CD4-positive, alpha-beta T cell treated with Interleukin-21 for 1 hour (primary cell): ENCODE measurements at regions not wholly inside any gene's neighbourhood (a gene's known extent, or its start where the extent isn't known, plus 50 kb on each side); places are given as distances from the start of the nearest gene placed in this dataset.
"Not testable (repeated sequence)": the region's sequence is repeated elsewhere in the genome, so short reads cannot be mapped to it uniquely, and the experiment has no call there.

Experiments
- DNase-seq: peaks from one replicate; pipeline ENCODE4 v3.0.0-alpha.2; 2020

DNA sequence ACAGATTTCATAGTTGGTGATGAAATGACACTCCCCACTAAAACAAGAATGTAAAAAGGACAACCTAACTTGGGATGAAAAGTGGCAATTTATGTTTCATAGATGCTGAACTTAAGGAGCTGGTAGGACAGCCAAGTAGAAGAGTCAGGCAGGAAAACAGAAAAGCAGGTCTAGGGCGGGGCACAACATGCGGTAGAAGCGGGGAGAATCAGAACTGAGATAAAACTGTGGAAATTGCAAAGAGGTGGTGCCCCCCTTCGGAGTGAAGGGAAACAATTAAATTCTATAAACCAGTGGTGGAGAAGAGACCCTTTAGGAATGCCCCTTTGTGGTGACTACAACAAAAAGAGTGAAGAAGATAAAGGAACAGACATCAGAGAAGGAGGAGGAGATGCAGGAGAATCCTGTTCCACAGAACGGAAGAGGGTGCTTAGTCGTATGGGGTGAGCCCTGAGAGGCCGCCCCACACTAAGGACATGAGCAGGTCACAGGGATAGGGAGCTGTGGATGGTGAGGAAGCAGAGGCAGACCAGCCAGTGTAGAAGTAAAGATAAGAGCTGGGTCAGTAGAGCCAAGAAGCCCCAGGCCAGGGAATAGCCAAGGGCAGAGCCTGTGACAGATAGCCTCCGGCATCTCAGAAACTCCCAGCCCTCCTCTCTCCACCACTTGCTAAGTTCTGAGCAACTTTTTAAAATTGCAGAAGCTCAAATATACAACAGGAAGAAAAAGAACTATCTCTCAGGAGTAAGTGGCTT, 100.3 kb upstream of the DOCK9 start:
- DNase-seq = peak; percentile 19

DNA sequence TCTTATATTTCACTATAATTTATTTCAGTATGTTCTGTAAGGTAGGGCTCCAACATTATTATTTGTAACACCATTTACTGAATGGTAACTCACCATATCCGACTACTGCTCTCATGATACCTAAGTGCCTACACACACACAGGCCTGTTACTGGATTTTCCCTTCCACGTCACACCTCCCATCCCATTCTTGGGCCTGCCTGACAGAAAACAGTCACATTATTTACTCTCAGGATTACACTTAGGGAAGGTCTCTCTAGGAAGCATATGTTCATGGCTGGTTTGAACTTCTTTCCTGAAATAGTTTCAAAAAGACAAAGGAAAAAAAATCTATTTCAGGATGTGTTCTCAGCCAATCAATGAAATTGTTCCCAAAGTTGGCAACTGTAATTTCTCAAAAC, 102.3 kb upstream of the DOCK9 start:
- no peak for DNase-seq

DNA sequence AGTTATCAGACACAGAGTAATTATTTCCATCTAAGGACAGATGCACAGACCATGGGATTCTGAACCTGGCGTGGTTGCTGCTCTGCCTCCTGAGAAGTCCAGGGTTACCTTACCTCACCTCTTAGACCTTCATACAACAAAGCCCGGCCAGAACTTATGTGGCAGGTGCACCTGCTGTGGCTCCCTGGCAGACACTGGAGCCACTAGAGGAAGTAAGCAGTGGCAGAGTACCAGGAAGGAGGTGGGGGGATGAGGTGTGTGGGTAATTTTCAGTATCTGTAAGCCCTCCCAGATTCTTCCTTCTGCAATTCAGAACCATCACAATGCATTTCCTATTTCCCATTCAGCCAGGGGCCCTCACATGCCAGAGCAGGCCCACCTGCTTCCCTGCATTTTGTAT, 106.1 kb upstream of the DOCK9 start:
- DNase-seq = peak; percentile 37

DNA sequence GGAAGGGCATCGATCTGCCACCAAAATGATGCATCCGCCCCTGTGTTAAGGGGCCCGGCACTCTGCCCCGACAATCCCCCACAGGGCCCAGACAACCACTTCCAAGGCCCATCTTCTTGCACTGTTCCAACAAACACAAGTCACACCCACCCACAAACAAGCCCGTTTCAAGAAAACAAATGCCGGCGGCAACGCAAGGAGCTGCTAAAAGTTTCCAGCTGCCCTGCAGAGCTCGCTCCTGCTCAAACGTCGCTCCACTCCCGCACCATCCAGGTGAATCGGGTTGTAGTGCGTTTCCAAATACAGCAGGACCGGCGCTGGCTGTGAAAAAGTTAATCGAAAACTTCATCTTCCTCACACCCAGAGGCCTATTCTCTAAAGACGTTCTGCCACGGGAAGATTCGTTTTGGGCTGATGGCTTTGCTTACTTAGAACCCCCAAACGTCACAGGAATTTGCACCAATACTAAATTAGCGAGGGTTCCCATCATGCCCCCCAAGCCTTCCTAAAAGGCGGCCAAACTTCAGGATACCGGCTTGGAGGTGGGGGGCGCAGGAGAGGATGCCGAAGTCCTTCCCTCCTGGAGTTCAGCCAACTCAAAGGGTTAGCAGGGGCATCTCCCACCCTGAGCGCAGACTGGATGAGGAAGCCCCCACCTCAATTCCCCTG, 107.4 kb upstream of the DOCK9 start:
- peak; percentile 23 for DNase-seq

DNA sequence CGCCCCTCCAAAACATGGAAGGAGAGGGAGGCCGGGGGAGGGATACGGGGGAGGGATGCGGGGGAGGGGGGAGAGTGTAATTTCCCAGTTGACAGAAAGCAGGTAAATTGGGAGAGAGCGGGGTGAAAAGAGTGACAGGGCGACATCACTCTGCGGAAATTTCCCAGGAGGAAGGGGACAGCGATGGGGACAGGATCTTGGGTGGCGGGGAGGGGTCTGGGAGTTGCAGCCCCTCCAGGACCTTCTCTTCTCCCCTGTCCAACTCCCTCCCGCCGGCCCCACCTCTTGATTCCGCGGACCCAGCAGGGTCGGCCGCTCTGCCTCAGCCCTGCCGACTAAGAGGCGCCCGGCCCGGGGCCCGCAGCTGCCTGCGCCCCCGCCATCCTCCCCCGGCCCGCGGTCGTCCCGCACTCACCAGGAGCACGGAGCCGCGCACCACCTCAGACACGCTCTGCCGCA, 108.0 kb upstream of the DOCK9 start:
- DNase-seq = no peak

DNA sequence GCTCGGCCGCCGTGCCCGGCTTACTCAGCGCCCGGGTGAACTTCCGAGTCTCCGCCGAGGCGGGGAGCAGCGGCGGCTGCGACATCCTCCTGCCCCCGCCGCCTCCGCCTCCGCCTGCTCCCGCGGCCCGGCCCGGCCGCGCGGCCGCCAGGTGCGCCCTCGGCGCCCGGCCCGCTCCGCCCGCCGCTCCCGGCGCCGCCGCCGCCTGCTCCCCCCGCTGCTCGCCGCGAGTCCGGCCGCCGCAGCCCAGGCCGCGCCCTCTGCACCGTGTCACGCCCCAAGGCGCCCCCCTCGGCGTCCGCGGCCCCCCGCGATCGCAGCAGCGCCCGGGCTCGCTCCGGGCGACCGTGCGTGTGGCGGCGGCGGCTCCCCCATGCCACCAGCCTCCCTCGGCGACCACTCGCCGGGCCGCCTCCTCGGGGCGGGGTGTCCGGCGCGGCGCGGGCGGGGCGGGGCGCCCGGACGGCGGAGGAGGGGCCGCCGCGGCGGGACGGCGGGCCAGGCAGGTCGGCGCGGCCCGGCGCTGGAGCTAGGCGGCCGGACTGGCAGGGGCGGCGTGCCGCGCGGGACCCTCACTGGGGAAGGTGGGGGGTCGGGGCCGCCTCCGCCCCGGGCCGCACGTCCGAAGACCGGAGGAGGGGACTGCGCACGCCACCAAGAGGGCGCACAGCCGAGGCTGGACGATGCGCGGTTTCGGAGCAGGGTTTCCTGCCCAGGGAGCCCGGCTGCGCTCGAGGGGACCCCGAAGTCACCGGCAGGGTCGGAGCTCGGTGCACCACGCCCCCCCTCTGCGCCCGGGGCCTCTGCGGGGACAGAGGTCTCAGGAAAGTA, 108.6 kb upstream of the DOCK9 start:
- DNase-seq = peak; percentile 75

DNA sequence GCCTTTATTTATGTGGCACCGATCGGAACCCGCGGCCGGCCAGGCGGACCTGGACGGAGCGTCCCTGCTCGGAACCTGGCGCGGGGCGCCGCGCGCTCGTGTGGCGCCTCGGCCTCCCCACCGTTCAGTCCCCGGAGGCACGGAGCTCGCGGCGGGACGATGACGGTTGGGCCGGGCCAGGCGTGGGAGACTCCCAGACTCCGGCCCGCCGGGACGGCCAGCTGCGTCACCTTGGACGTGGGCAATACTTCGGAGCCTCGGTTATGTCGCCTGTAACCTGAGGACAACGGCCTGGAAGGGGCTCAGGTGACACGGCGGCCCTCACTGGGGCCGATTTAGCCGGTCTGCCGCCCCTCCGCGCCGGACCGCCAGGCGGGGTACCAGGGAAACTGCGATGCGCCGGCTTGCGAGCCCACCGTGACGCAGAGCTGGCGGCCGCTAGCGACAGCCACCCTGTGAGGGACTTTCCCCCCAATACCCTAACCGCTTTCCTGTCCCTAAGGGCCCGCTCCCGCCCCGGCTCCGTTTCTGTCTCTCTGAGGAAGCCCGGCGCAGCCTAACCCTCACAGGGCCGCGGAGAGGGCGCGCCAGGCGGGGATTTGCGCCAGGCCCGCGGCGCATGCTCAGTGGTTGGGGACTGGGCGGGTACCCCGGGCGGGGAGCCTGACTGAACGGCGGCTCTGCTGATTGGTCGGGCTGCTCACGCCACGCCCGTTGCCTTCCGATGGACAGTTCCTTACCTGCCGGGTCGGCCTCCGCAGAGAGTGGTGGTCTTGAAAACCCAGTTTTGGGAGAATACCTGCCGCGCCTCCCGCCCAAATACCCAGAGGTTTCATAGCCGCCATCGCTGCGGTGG, 109.5 kb upstream of the DOCK9 start:
- DNase-seq = peak; percentile 94

DNA sequence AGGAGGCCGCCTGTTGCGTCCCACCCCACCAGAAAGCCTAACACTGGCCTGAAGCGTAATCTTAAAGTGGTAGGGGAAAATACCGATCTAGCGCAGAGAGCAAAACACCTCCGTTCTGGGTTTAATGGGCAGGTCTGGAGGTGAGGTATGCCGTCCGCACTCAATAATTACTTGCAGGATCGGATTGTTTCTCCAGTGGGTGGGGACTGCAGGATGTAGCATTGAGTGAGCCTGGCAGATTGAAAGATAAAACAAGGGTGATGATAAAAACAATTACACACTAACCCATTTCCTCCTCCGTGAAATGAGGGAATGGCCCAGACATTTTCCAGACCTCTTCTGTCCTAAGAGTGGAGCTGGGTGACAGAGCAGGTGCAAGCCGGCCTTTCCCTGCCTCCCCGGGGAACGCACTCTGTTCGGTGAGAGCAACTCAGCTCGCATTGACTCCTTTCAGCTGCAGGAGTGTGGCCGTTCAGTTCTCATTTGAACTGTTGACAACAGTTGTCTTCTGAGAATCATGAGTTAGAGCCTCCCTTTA, 110.2 kb upstream of the DOCK9 start:
- no peak for DNase-seq

DNA sequence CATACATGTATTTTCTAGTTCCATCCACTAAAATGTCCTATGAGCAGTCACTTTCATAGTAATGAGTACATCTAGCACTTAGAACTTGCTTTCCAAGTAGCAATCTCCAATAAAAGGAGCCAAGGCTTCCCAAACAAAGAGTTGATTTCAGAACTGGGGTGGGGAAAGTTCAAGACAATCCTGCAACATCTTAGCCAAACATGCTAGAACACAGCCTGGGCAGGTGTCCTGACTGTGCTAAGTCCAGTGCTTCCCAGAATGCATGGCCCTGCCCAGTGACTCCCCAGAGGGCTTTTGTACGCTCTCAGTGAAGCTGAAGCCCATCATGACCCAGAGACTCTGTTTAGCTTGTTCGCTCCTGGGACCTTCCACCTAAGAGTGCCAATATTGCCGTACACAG, 106.7 kb upstream of the UBAC2 start:
- no peak for DNase-seq

DNA sequence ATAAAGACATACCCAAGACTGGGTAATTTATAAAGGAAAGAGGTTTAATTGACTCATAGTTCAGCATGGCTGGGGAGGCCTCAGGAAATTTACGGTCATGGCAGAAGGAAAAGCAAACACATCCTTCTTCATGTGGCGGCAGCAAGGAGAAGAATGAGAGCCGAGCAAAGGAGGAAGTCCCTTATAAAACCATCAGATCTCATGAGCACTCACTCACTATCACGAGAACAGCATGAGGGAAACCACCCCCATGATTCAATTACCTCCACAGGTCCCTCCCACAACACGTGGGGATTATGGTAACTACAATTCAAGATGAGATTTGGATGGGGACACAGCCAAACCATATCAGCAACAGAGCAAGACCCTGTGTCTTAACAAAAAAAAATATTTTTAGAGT, 98.8 kb upstream of the UBAC2 start:
- not testable (repeated sequence) for DNase-seq

DNA sequence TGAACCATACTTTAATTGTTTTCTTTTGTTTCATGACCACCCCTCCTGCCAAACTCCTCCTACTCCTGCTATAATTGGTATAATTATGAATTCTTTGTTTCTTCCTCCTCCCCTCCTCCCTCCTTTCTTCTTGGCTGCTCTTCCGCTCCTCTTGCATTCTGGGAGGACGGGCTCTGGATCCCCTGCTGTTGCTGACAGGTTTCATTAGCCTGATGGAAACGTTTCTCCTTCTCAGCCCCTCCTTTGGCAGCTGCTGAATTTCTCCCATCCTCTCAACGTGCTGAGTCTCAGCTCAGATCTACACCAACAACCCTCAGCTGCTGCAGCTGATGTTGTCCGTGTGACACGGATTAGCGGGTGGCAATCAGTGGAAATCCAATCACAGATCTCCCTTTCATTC, 97.1 kb upstream of the UBAC2 start:
- no peak for DNase-seq

DNA sequence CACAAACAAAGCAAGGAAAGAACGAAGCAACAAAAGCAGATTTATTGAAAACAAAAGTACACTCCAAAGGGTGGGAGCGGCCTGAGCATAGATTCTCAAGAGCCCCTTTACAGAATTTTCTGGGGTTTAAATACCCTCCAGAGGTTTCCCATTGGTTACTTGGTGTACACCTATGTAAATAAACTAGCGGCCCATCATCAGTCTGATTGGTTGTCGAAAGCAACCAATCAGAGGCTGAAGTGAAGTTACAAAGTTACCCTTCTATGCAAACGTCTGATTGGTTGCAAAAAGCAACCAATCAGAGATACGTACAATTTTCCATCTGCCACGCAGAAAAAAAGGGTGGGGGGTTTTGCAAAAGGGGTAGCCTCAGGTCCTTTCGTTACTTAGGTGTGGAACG, 96.3 kb upstream of the UBAC2 start:
- no peak for DNase-seq

DNA sequence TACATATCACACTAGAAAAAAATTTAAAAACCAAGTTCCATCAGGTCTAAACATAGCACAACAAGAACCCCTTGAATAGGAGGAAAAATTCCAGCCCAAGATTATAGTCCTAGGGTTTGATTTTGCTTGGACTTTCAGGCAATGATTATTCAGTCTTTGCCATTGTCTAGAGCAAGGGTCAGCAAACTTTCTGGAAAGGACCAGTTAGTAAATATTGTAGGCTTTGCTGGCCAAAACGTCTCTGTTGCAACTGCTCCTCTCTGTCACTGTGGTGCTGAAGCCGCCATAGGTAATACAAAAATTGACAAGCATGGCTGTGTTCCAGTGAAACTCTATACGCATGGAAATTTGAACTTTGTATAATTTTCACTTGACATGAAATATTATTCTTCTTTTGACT, 95.5 kb upstream of the UBAC2 start:
- DNase-seq = no peak

DNA sequence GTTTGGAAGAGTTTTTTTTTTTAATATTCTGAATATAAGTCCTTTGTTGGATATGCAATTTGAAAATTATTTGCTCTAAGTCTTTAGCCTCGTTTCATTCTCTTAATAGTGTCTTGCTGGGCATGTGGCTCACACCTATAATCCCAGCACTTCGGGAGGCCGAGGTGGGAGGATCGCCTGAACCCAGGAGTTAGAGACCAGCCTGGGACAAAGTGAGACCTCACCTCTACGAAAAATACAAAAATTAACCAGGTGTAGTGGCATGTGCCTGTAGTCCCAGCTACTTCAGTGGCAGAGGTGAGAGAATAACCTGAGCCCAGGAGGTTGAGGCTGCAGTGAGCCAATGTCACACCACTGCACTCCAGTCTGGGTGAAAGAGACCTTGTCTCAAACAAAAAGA, 87.3 kb upstream of the UBAC2 start:
- DNase-seq = no peak

DNA sequence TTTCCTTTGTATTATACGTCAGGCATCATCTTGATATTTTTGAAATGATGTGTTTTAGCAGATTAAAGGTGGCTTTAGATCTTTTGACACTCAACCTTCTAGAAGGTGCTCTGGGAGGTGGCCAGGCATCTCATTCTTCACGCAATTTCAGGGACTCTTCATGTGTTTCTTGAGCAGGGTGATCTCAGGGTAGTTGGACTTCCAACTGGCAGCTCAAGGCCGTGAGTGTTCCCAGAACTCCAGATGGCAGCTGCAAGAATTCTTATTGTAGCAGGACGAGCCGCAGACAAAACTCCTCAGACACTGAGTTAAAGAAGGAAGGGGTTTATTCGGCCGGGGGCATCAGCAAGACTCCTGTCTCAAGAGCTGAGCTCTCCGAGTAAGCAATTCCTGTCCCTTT, 82.5 kb upstream of the UBAC2 start:
- no peak for DNase-seq

DNA sequence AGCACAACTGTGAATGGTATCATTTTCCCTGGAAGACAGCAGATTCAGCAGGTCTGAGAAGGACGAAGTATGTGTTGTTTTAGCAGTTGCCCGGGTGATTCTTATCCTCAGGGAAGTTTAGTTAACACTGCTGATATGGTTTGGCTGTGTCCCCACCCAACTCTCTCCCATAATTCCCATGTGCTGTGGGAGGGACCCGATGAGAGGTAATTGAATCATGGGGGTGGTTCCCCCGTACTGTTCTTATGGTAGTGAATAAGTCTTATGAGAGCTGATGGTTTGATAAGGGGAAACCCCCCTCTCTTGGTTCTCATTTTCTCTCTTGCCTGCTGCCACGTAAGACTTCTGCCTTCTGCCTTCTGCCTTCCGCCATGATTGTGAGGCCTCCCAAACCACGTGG, 81.0 kb upstream of the UBAC2 start:
- DNase-seq = peak; percentile 29

DNA sequence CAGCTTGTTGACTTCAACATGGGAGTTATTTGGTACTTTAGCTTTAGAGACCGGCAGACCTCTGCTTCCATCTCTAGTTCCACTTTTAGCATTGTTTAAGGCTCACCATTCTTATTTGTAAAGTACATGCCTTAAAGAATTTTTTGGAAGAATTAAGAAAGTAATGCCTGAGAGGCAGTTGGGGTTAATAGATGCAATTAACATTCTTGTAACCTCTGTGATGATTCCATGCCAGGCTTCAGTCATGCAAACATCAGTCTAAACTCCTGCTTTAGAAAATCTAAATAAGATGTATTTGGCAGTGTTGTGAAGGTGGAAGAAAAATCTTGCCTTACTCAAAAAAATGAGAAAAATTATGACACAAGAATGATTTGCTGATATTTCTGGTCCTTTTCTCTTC, 79.9 kb upstream of the UBAC2 start:
- no peak for DNase-seq

DNA sequence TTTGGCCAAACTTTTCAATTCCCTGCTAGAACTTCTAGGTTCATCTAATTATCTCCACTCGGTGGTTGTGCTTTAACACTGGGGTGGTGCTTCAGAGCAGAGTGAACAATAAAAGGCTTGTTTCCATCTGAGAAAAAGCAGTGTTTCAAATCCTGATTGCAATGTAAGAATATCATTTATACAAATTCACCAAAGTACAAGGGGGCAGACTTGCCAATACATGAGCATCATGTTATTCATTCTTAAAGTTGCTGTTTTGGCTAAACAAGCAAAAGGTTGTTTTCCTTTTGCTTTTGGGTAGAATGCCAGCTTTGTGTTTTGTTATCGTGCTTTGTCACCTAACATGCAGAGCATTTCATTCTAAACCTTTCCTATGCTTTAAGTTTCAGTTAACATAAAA, 78.5 kb upstream of the UBAC2 start:
- no peak for DNase-seq

DNA sequence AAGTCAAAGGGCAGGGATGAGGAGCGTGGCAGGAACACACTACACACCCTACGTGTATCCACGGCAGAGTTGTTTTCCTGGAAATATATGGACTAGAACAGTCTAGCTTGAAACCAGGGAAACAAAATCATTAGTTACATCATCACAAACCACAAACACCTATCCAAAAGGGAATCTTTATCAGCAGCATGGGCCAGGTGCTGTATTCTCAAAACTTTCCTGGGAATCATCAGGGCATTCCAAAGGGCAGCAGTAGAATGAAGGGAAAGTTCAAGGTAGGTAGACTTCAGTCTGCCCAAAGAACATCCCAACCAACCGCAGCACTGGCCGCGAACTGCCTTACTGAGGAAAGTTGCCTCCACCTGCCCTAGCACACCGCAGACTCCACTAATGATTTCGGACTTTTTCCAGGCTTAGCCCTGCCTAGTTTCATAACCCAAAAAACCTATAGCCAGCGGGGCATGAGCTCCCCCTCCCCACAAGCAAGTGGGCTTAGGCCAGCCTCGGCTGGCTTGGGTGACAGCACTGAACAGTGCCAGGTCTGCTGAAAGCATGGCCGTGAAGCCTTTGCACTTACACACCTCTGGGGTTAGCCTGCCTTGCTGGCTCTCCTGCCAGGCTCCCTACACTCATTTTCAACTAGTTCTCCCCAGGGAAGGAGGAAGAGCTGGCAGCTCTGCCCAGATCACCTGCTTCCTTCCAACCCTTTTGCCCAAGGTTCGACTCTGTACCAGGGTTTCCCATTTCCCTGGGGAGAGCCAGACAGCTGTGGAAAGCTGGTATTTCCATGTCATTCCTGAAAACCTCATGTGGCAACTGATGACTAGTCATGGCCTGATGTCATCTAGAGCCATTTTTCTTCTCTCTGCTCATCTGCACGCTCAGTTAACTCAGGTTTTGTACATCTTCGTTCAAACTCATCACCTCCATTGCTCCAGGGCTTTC, 77.3 kb upstream of the UBAC2 start:
- DNase-seq = no peak

DNA sequence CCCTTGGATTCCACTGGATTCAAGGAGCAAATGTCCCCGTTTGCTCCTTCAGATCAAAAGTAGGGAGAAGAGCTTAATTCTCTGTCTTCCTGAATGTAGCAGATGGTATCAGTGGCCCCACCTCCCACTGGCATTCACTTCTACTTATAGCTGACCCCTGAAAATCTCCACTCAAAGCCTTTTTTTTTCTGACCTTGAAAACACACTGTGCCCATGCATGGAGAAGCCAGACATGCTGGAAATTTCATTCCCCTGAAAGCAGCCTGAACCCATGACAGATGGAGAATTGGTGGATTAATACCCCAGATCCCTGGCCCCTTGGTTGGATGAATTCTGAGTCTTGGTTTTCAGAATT, 76.6 kb upstream of the UBAC2 start:
- DNase-seq = no peak

DNA sequence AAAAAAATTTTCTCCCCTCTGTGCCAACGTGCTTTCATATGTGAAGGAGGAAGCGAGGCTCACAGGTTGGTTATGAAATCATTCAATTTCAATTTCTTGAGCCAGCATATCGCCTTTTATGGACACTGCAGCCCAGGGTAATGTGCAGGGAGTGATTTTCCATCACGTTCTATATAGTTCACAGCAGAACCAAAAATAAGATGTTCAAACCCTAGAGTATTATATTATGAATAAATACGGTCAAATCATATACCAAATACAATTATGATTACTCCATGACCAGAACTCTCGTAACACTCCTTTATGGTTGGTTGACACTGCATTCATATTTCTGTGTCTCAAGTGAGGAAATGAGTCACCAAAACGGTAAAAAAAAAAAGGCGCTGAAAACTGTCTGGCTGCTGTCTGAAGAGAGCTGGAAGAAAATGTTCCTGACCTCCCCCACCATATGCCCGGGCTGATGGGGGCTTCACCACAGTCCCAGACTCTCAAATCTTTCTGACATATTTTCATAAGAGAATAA, 75.8 kb upstream of the UBAC2 start:
- DNase-seq = peak; percentile 13
